Neural progenitor cell (in vitro differentiated cells): ENCODE measurements at regions not wholly inside any gene's neighbourhood (a gene's known extent, or its start where the extent isn't known, plus 50 kb on each side); places are given as distances from the start of the nearest gene placed in this dataset.

Experiments used
- EZH2 ChIP-seq: fragments of 200-600 bp; sonication (generic); IDR thresholded peaks from 2 replicates; pipeline ENCODE4 v1.6.1; 2017; ENCODE audit warnings: antibody characterized with exemption, mild to moderate bottlenecking, moderate library complexity
- EZH2phosphoT487 ChIP-seq: fragments of 200-600 bp; sonication (generic); IDR thresholded peaks from 2 replicates; pipeline ENCODE4 v1.6.1; 2017; ENCODE audit warnings: antibody characterized with exemption
- TF ChIP-seq, protein P1 (sequence below): fragments of 200-600 bp; sonication (generic); IDR thresholded peaks from 2 replicates; pipeline ENCODE4 v1.5.1; 2017; ENCODE audit warnings: antibody characterized with exemption, mild to moderate bottlenecking

DNA sequence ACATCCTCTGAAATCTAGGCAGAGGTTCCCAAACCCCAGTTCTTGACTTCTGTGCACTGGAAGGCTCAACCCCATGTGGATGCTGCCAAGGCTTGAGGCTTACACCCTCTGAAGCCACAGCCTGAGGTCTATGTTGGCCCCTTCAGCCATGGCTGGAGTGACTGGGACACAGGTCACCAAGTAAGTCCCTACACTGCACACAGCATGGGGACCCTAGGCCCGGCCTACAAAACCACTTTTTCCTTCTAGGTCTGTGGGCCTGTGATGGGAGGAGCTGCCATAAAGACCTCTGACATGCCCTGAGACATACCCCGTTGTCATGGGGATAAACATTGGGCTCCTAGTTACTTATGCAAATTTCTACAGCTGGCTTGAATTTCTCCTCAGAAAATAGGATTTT, 418.8 kb upstream of the CCNH start:
- no peak for TF ChIP-seq EZH2
- TF ChIP-seq, protein P1, sequence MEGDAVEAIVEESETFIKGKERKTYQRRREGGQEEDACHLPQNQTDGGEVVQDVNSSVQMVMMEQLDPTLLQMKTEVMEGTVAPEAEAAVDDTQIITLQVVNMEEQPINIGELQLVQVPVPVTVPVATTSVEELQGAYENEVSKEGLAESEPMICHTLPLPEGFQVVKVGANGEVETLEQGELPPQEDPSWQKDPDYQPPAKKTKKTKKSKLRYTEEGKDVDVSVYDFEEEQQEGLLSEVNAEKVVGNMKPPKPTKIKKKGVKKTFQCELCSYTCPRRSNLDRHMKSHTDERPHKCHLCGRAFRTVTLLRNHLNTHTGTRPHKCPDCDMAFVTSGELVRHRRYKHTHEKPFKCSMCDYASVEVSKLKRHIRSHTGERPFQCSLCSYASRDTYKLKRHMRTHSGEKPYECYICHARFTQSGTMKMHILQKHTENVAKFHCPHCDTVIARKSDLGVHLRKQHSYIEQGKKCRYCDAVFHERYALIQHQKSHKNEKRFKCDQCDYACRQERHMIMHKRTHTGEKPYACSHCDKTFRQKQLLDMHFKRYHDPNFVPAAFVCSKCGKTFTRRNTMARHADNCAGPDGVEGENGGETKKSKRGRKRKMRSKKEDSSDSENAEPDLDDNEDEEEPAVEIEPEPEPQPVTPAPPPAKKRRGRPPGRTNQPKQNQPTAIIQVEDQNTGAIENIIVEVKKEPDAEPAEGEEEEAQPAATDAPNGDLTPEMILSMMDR: no peak
- TF ChIP-seq EZH2phosphoT487: no peak
